Neural progenitor cell (in vitro differentiated cells): ENCODE measurements at regions not wholly inside any gene's neighbourhood (a gene's known extent, or its start where the extent isn't known, plus 50 kb on each side); places are given as distances from the start of the nearest gene placed in this dataset.

Experiments
- DNase-seq: peaks from one replicate; pipeline ENCODE4 v3.0.0-alpha.2; 2016; ENCODE audit warnings: low spot score
- H2AFZ ChIP-seq: fragments of 200-600 bp; sonication (generic); replicated peaks from 2 replicates; pipeline ENCODE4 v1.6.1; 2016; ENCODE audit warnings: antibody characterized with exemption
- H3F3A ChIP-seq: fragments of 200-600 bp; sonication (generic); 2 replicates; pipeline ENCODE4 v1.6.1; 2016; ENCODE audit warnings: antibody characterized with exemption, low read depth
- H3K27ac ChIP-seq: fragments of 200-600 bp; sonication (generic); 2 replicates; pipeline ENCODE4 v1.5.1; 2016; ENCODE audit warnings: mild to moderate bottlenecking
- H3K27me3 ChIP-seq: fragments of 200-600 bp; sonication (generic); 2 replicates; pipeline ENCODE4 v1.6.1; 2016; ENCODE audit warnings: mild to moderate bottlenecking, moderate library complexity
- H3K36me3 ChIP-seq: fragments of 200-600 bp; sonication (generic); 2 replicates; pipeline ENCODE4 v1.5.1; 2016
- H3K4me1 ChIP-seq: fragments of 200-600 bp; sonication (generic); 2 replicates; pipeline ENCODE4 v1.6.1; 2016; ENCODE audit warnings: mixed run types
- H3K4me2 ChIP-seq: fragments of 200-600 bp; sonication (generic); 2 replicates; pipeline ENCODE4 v1.6.1; 2016
- H3K4me3 ChIP-seq: fragments of 200-600 bp; sonication (generic); 2 replicates; pipeline ENCODE4 v1.5.1; 2016
- H3K79me2 ChIP-seq: fragments of 200-600 bp; sonication (generic); 2 replicates; pipeline ENCODE4 v1.6.1; 2016; ENCODE audit warnings: low read depth
- H3K9ac ChIP-seq: fragments of 200-600 bp; sonication (generic); 2 replicates; pipeline ENCODE4 v1.6.1; 2016
- H3K9me3 ChIP-seq: fragments of 200-600 bp; sonication (generic); 2 replicates; pipeline ENCODE4 v1.5.1; 2016; ENCODE audit warnings: low read depth
- H4K20me1 ChIP-seq: fragments of 200-600 bp; sonication (generic); 2 replicates; pipeline ENCODE4 v1.6.1; 2016; ENCODE audit warnings: low read depth
- H3K27ac Mint-ChIP-seq: 3 replicates; pipeline ENCODE4 v1.8.0; 2021; ENCODE audit warnings: mixed read lengths
- H3K27me3 Mint-ChIP-seq: 2 replicates; pipeline ENCODE4 v1.8.0; 2022; ENCODE audit warnings: low read depth, mild to moderate bottlenecking, inconsistent platforms, moderate library complexity, mixed read lengths; ENCODE audit not compliant: insufficient read depth
- H3K36me3 Mint-ChIP-seq: 3 replicates; pipeline ENCODE4 v1.8.0; 2021; ENCODE audit warnings: mixed read lengths
- H3K4me1 Mint-ChIP-seq: 3 replicates; pipeline ENCODE4 v1.8.0; 2021; ENCODE audit warnings: mixed read lengths
- H3K4me3 Mint-ChIP-seq: 3 replicates; pipeline ENCODE4 v1.8.0; 2021; ENCODE audit warnings: mild to moderate bottlenecking, moderate library complexity, mixed read lengths
- H3K9me3 Mint-ChIP-seq: 3 replicates; pipeline ENCODE4 v1.8.0; 2020; ENCODE audit warnings: mixed read lengths
- EZH2 ChIP-seq: fragments of 200-600 bp; sonication (generic); IDR thresholded peaks from 2 replicates; pipeline ENCODE4 v1.6.1; 2017; ENCODE audit warnings: antibody characterized with exemption, mild to moderate bottlenecking, moderate library complexity
- EZH2phosphoT487 ChIP-seq: fragments of 200-600 bp; sonication (generic); IDR thresholded peaks from 2 replicates; pipeline ENCODE4 v1.6.1; 2017; ENCODE audit warnings: antibody characterized with exemption
- TF ChIP-seq, protein P1 (sequence below): fragments of 200-600 bp; sonication (generic); IDR thresholded peaks from 2 replicates; pipeline ENCODE4 v1.5.1; 2017; ENCODE audit warnings: antibody characterized with exemption, mild to moderate bottlenecking

DNA sequence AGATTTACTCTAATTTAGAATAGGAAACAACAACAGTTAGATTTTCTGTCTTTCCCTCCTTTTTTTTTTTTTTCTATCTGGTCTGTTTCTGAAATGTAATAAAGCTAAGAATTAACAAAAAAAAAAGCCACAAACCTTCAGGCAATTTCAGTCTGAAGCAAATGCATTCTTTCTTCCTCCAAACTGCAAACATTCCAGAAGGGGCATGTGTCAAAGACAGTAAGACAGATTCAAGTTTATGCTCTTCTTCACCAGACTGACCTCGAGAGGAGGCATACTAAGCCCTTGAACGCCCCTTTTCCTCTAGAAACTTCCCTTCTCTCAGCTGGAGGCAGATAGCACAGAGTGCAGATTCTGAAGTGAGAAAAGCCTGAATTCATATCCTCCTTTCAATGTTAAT lies 654.6 kb upstream of the LMCD1 start:
- Histone ChIP-seq H3K4me1 (no peaks in the 10 kb centered on the region), H3K27ac (no peak overlapping the region), H3K36me3 (no peaks in the 10 kb centered on the region), H3K4me3 (no peak overlapping the region), H2AFZ (no peak overlapping the region), H3K27me3 (no peaks in the 10 kb centered on the region), H3K79me2 (no peaks in the 10 kb centered on the region), H3K4me2 (no peak overlapping the region), H3K9me3 (no peaks in the 10 kb centered on the region), H3F3A (no peaks in the 10 kb centered on the region), H3K9ac (no peak overlapping the region), H4K20me1 (no peaks in the 10 kb centered on the region)
- H3K9me3 Mint-ChIP-seq, result peaks cover 2% of the 10 kb centered on the region
- no peaks in the 10 kb centered on the region for H3K36me3 Mint-ChIP-seq
- no peaks in the 10 kb centered on the region for H3K27me3 Mint-ChIP-seq
- TF ChIP-seq, protein P1, sequence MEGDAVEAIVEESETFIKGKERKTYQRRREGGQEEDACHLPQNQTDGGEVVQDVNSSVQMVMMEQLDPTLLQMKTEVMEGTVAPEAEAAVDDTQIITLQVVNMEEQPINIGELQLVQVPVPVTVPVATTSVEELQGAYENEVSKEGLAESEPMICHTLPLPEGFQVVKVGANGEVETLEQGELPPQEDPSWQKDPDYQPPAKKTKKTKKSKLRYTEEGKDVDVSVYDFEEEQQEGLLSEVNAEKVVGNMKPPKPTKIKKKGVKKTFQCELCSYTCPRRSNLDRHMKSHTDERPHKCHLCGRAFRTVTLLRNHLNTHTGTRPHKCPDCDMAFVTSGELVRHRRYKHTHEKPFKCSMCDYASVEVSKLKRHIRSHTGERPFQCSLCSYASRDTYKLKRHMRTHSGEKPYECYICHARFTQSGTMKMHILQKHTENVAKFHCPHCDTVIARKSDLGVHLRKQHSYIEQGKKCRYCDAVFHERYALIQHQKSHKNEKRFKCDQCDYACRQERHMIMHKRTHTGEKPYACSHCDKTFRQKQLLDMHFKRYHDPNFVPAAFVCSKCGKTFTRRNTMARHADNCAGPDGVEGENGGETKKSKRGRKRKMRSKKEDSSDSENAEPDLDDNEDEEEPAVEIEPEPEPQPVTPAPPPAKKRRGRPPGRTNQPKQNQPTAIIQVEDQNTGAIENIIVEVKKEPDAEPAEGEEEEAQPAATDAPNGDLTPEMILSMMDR, result no peak
- TF ChIP-seq EZH2, result no peak
- no peak for TF ChIP-seq EZH2phosphoT487
- DNase-seq, result no peak
- H3K27ac Mint-ChIP-seq, result no peak overlapping the region
- H3K4me3 Mint-ChIP-seq, result no peak overlapping the region
- peaks cover 8% of the 10 kb centered on the region for H3K4me1 Mint-ChIP-seq

DNA sequence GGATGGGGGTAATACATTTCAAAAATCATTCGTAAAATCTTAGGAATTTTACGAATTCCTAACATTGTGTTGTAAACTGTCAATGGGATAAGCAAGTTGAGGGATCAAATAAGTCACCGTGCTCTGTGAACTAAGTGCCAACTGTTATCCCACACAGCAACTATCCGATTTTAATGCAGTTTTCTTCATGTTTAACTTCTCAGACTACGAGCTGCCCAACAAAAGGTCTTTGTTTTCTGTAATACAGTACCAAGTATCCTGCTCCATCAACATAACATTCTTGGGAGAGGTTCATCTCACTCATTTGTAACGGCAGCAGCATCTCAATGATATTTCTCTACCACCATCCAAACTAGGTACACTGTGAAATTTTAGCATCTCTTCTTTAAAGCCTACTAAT lies 654.1 kb upstream of the LMCD1 start:
- Histone ChIP-seq H3K4me2 (no peak overlapping the region), H3K27me3 (no peaks in the 10 kb centered on the region), H3K4me3 (no peak overlapping the region), H3K9me3 (no peaks in the 10 kb centered on the region), H2AFZ (no peak overlapping the region), H3K79me2 (no peaks in the 10 kb centered on the region), H3K9ac (no peak overlapping the region), H3F3A (no peaks in the 10 kb centered on the region), H4K20me1 (no peaks in the 10 kb centered on the region), H3K27ac (no peak overlapping the region), H3K36me3 (no peaks in the 10 kb centered on the region), H3K4me1 (no peaks in the 10 kb centered on the region)
- DNase-seq, result no peak
- Mint-ChIP-seq H3K27ac (no peak overlapping the region), H3K27me3 (no peaks in the 10 kb centered on the region), H3K9me3 (peaks cover 2% of the 10 kb centered on the region), H3K4me1 (peaks cover 8% of the 10 kb centered on the region), H3K4me3 (no peak overlapping the region), H3K36me3 (no peaks in the 10 kb centered on the region)
- TF ChIP-seq, protein P1, result no peak
- TF ChIP-seq EZH2, result no peak
- no peak for TF ChIP-seq EZH2phosphoT487

DNA sequence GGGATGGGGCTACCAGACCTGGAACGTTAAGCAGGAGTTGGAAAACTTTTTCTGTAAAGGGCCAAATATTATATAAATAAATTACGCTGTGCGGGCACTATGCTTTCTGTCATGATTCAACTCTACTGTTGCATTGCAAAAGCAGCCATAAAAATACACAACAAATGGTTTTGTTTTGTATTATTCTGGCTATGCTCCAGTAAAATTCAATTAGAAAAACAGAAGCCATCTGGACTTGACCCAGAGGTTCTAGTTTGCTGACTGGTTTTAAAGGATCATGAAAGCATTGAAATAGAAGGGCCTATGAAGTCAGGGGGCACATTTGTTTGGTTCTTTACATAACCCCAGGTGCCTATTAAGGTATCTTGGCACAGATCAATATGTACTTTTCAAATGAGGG lies 647.4 kb upstream of the LMCD1 start:
- H3K4me2 ChIP-seq, result no peak overlapping the region
- no peaks in the 10 kb centered on the region for H3K36me3 ChIP-seq
- H3K27ac Mint-ChIP-seq, result no peak overlapping the region
- H3K36me3 Mint-ChIP-seq, result no peaks in the 10 kb centered on the region
- H3K27me3 Mint-ChIP-seq, result peaks cover 3% of the 10 kb centered on the region
- TF ChIP-seq EZH2phosphoT487 (no peak), EZH2 (no peak)
- TF ChIP-seq, protein P1, result no peak
- H2AFZ ChIP-seq, result no peak overlapping the region
- peaks cover 4% of the 10 kb centered on the region for H3K4me1 Mint-ChIP-seq
- H4K20me1 ChIP-seq, result no peaks in the 10 kb centered on the region
- no peak overlapping the region for H3K27ac ChIP-seq
- no peaks in the 10 kb centered on the region for H3K4me1 ChIP-seq
- no peaks in the 10 kb centered on the region for H3F3A ChIP-seq
- no peaks in the 10 kb centered on the region for H3K27me3 ChIP-seq
- no peak for DNase-seq
- no peaks in the 10 kb centered on the region for H3K9me3 Mint-ChIP-seq
- H3K4me3 Mint-ChIP-seq, result no peak overlapping the region
- H3K9me3 ChIP-seq, result no peaks in the 10 kb centered on the region
- no peak overlapping the region for H3K9ac ChIP-seq
- H3K79me2 ChIP-seq, result no peaks in the 10 kb centered on the region
- H3K4me3 ChIP-seq, result no peak overlapping the region

DNA sequence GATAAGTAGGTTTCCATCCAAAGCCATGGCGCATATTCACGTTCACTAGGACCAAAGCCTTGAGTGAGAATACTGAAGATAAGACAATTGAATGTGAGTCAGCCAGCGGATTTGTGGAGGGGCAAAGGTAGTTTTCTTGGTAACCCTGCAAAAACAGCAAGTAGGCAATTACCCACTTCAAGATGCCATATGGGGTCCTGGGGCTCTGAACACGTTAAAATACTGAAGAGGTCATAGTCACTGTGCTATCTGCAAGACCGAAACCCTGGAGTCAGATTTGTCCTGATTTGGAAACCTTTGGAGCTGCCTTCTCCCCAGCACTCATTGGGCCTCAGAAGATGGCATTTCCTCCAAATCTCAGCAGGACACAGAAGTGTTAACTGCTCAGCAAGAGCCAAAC lies 646.9 kb upstream of the LMCD1 start:
- Histone ChIP-seq H3K36me3 (no peaks in the 10 kb centered on the region), H3K4me2 (no peak overlapping the region), H3K27me3 (no peaks in the 10 kb centered on the region), H2AFZ (no peak overlapping the region), H3K4me3 (no peak overlapping the region), H3K4me1 (no peaks in the 10 kb centered on the region), H3K27ac (no peak overlapping the region), H3K9me3 (no peaks in the 10 kb centered on the region), H4K20me1 (no peaks in the 10 kb centered on the region), H3F3A (no peaks in the 10 kb centered on the region), H3K9ac (no peak overlapping the region), H3K79me2 (no peaks in the 10 kb centered on the region)
- no peak for DNase-seq
- Mint-ChIP-seq H3K9me3 (no peaks in the 10 kb centered on the region), H3K27ac (no peak overlapping the region), H3K4me3 (no peak overlapping the region), H3K27me3 (peaks cover 3% of the 10 kb centered on the region), H3K36me3 (no peaks in the 10 kb centered on the region), H3K4me1 (peaks cover 4% of the 10 kb centered on the region)
- TF ChIP-seq, protein P1, result no peak
- TF ChIP-seq EZH2 (no peak), EZH2phosphoT487 (no peak)
